ENCODE measurements at regions not wholly inside any gene's neighbourhood (a gene's known extent, or its start where the extent isn't known, plus 50 kb on each side); places are given as distances from the start of the nearest gene placed in this dataset.

DNA sequence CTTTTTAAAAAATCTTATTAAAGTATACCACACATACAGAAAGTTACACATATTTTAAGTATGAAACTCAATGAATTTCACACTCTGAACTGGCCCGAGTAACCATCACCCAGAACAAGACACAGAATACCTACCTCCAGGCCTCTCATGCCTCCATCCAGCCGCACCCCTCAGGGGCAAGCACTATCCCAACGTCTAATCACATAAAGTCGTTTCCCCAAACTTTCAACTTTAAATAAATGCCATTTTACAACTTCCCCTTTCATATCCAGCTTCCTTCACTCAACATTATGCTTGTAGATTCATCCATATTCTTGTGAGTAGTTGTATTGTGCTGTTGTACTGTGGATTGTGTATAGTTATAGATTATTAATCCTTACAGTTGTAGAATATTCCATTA lies 539.1 kb downstream of the CD83 start (continued):
- TF ChIP-seq, protein P1, sequence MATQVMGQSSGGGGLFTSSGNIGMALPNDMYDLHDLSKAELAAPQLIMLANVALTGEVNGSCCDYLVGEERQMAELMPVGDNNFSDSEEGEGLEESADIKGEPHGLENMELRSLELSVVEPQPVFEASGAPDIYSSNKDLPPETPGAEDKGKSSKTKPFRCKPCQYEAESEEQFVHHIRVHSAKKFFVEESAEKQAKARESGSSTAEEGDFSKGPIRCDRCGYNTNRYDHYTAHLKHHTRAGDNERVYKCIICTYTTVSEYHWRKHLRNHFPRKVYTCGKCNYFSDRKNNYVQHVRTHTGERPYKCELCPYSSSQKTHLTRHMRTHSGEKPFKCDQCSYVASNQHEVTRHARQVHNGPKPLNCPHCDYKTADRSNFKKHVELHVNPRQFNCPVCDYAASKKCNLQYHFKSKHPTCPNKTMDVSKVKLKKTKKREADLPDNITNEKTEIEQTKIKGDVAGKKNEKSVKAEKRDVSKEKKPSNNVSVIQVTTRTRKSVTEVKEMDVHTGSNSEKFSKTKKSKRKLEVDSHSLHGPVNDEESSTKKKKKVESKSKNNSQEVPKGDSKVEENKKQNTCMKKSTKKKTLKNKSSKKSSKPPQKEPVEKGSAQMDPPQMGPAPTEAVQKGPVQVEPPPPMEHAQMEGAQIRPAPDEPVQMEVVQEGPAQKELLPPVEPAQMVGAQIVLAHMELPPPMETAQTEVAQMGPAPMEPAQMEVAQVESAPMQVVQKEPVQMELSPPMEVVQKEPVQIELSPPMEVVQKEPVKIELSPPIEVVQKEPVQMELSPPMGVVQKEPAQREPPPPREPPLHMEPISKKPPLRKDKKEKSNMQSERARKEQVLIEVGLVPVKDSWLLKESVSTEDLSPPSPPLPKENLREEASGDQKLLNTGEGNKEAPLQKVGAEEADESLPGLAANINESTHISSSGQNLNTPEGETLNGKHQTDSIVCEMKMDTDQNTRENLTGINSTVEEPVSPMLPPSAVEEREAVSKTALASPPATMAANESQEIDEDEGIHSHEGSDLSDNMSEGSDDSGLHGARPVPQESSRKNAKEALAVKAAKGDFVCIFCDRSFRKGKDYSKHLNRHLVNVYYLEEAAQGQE (IDR thresholded peaks at IDR 0.05; ENCODE audit: low read depth): no peak
- no peak for TF ChIP-seq JUND (IDR thresholded peaks at IDR 0.05)

DNA sequence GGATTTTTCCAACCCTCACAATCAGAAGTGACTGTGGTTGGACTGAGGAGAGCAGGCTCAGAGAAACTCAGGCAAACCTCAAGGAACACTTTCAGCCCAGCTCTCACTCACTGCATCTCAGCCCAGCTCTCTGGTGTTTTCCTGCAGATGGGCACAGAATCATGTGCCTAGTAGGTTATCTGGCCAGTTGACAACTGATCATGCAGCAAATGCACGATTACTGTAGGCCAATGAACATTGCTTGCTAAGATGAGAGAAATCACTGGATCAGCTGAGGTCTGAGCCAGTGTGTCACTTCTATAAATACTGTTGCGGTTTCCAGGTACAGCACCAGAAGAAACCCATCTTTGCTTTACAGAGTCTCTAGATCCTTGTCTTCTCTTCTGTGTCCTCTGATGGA lies 540.5 kb downstream of the CD83 start:
- Histone ChIP-seq H3K4me1 (ENCODE audit: control insufficient read depth in 1 of 2, insufficient read depth in 2 of 2, low read length in 2 of 2) (no peaks in the 10 kb centered on the region), H3K4me2 (ENCODE audit: low read length) (no peak overlapping the region), H3K27ac (ENCODE audit: low read depth, low read length) (no peak overlapping the region), H3K27me3 (ENCODE audit: insufficient read depth, low read length) (peaks cover 11% of the 10 kb centered on the region), H3K36me3 (ENCODE audit: control insufficient read depth in 1 of 2, insufficient read depth in 2 of 2, low read length in 2 of 2) (no peaks in the 10 kb centered on the region), H4K20me1 (ENCODE audit: insufficient read depth) (no peaks in the 10 kb centered on the region), H3K9me2 (ENCODE audit: insufficient read depth) (no peaks in the 10 kb centered on the region; the same call in 1 of the 2 replicates), H3K9me3 (ENCODE audit: control insufficient read depth in 1 of 2, insufficient read depth in 1 of 2, low read depth in 1 of 2, low read length in 2 of 2) (no peaks in the 10 kb centered on the region), H3K79me2 (ENCODE audit: insufficient read depth, low read length) (no peaks in the 10 kb centered on the region), H3K9ac (ENCODE audit: low read length) (no peak overlapping the region), H3K4me3 (replicated peaks in 1 of 2; ENCODE audit: low read depth in 1 of 2, low read length in 2 of 2) (no peak overlapping the region), H2AFZ (ENCODE audit: low read depth, low read length, poor library complexity, severe bottlenecking) (no peak overlapping the region)
- CTCF ChIA-PET: no interaction called here
- BruUV-seq (replicated peaks): no TSS peak
- intact Hi-C loops (cut with micrococcal nuclease): no loop called here
- RAD21 ChIA-PET (ENCODE audit: low non-redundant PET in 1 of 2, low total read pairs in 2 of 2, uncharacterized antibody in 2 of 2, unreplicated experiment in 2 of 2): no interaction called here
- ATAC-seq (no peak), DNase-seq (ENCODE audit: low read depth, low spot score) (no peak)
- POLR2A ChIA-PET: no interaction called here
- TF ChIP-seq EZH2phosphoT487 (IDR thresholded peaks at IDR 0.05; ENCODE audit: borderline replicate concordance): no peak
- TF ChIP-seq, protein P2, sequence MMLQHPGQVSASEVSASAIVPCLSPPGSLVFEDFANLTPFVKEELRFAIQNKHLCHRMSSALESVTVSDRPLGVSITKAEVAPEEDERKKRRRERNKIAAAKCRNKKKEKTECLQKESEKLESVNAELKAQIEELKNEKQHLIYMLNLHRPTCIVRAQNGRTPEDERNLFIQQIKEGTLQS (IDR thresholded peaks at IDR 0.05): no peak
- no peak for TF ChIP-seq FOSL1 (IDR thresholded peaks at IDR 0.05; ENCODE audit: low read depth)
- TF ChIP-seq ELF1 (IDR thresholded peaks at IDR 0.05; ENCODE audit: borderline replicate concordance, low read depth): no peak
- no peak for TF ChIP-seq JUND (IDR thresholded peaks at IDR 0.05)
- no peak for TF ChIP-seq SRF (IDR thresholded peaks at IDR 0.05; ENCODE audit: low read depth)
- TF ChIP-seq POLR2AphosphoS5 (IDR thresholded peaks at IDR 0.05; ENCODE audit: low read depth, low read length): no peak
- no peak for TF ChIP-seq EZH2 (IDR thresholded peaks at IDR 0.05)
- TF ChIP-seq EGR1 (IDR thresholded peaks at IDR 0.05; ENCODE audit: low read depth): no peak
- no peak for TF ChIP-seq ZNF274 (IDR thresholded peaks at IDR 0.05; ENCODE audit: low read depth, low read length)
- TF ChIP-seq RAD21 (IDR thresholded peaks at IDR 0.05; ENCODE audit: low read depth): no peak
- TF ChIP-seq SP1 (IDR thresholded peaks at IDR 0.05; ENCODE audit: low read depth): no peak
- no peak for TF ChIP-seq CTCF (IDR thresholded peaks at IDR 0.05 in 2 of 3, conservative IDR thresholded peaks at IDR 0.05 in 1 of 3; ENCODE audit: borderline replicate concordance in 1 of 3, insufficient read depth in 1 of 3, low read depth in 2 of 3, low read length in 2 of 3)
- no peak for TF ChIP-seq POLR2A (IDR thresholded peaks at IDR 0.05; ENCODE audit: borderline replicate concordance, extremely low read depth, insufficient read depth, insufficient read length)
- no peak for TF ChIP-seq CEBPB (IDR thresholded peaks at IDR 0.05; ENCODE audit: low read depth)
- TF ChIP-seq, protein P1 (IDR thresholded peaks at IDR 0.05; ENCODE audit: low read depth): no peak
- no peak for TF ChIP-seq TCF7L2 (IDR thresholded peaks at IDR 0.05; ENCODE audit: borderline replicate concordance, extremely low read depth, insufficient read depth, insufficient read length)

Data from HCT116 (cell line).